ENCODE measurements at regions not wholly inside any gene's neighbourhood (a gene's known extent, or its start where the extent isn't known, plus 50 kb on each side); places are given as distances from the start of the nearest gene placed in this dataset.

- no peak for TF ChIP-seq ZNF8 (CRISPR knock-in tag; IDR thresholded peaks at IDR 0.05)
- no peak for TF ChIP-seq BACH2 (CRISPR knock-in tag; IDR thresholded peaks at IDR 0.05; ENCODE audit: borderline replicate concordance)
- TF ChIP-seq ZNF70 (CRISPR knock-in tag; IDR thresholded peaks at IDR 0.05) = no peak
- ATAC-seq = no peak
Measured at GRCh38 chr3:117303443-117303842, 593.9 kb downstream of the TUSC7 start.

GRCh38 chr3:117304681-117305080, 595.1 kb downstream of the TUSC7 start:
- TF ChIP-seq TSHZ2 (CRISPR knock-in tag; IDR thresholded peaks at IDR 0.05) = no peak
- TF ChIP-seq PATZ1 (CRISPR knock-in tag; IDR thresholded peaks at IDR 0.05; ENCODE audit: borderline replicate concordance) = no peak
- TF ChIP-seq CREB5 (CRISPR knock-in tag; IDR thresholded peaks at IDR 0.05; ENCODE audit: low read depth) = no peak
- no peak for TF ChIP-seq TOX (CRISPR knock-in tag; IDR thresholded peaks at IDR 0.05; ENCODE audit: borderline replicate concordance)
- no peak for TF ChIP-seq ZNF8 (CRISPR knock-in tag; IDR thresholded peaks at IDR 0.05)
- no peak for TF ChIP-seq ZC3H10 (CRISPR knock-in tag; IDR thresholded peaks at IDR 0.05)
- TF ChIP-seq ESRRG (CRISPR knock-in tag; IDR thresholded peaks at IDR 0.05) = no peak
- no peak for TF ChIP-seq ISL1 (CRISPR knock-in tag; IDR thresholded peaks at IDR 0.05)
- no peak for TF ChIP-seq PPARA (CRISPR knock-in tag; IDR thresholded peaks at IDR 0.05; ENCODE audit: borderline replicate concordance)
- no peak for TF ChIP-seq ARNTL (CRISPR knock-in tag; IDR thresholded peaks at IDR 0.05; ENCODE audit: borderline replicate concordance, low read depth)
- no peak for TF ChIP-seq ZNF565 (CRISPR knock-in tag; conservative IDR thresholded peaks at IDR 0.05; ENCODE audit: low read depth)
- no peak for TF ChIP-seq ZNF70 (CRISPR knock-in tag; IDR thresholded peaks at IDR 0.05)
- no peak for TF ChIP-seq RARB (CRISPR knock-in tag; IDR thresholded peaks at IDR 0.05)
- TF ChIP-seq ZFP30 (CRISPR knock-in tag; IDR thresholded peaks at IDR 0.05) = no peak
- no peak for ATAC-seq

GRCh38 chr3:117305681-117306080, 596.1 kb downstream of the TUSC7 start:
- TF ChIP-seq CSDC2 (CRISPR knock-in tag; IDR thresholded peaks at IDR 0.05) (no peak), CREB5 (CRISPR knock-in tag; IDR thresholded peaks at IDR 0.05; ENCODE audit: low read depth) (no peak), ZFP3 (CRISPR knock-in tag; IDR thresholded peaks at IDR 0.05) (no peak), TSHZ2 (CRISPR knock-in tag; IDR thresholded peaks at IDR 0.05) (no peak), ZFP30 (CRISPR knock-in tag; IDR thresholded peaks at IDR 0.05) (no peak), ARNTL (CRISPR knock-in tag; IDR thresholded peaks at IDR 0.05; ENCODE audit: borderline replicate concordance, low read depth) (no peak), OSR1 (CRISPR knock-in tag; IDR thresholded peaks at IDR 0.05) (no peak), TOX (CRISPR knock-in tag; IDR thresholded peaks at IDR 0.05; ENCODE audit: borderline replicate concordance) (no peak), TCF4 (CRISPR knock-in tag; IDR thresholded peaks at IDR 0.05; ENCODE audit: borderline replicate concordance) (no peak), ISL1 (CRISPR knock-in tag; IDR thresholded peaks at IDR 0.05) (no peak), ZNF565 (CRISPR knock-in tag; conservative IDR thresholded peaks at IDR 0.05; ENCODE audit: low read depth) (no peak), ZNF8 (CRISPR knock-in tag; IDR thresholded peaks at IDR 0.05) (no peak), ZC3H10 (CRISPR knock-in tag; IDR thresholded peaks at IDR 0.05) (no peak), RARB (CRISPR knock-in tag; IDR thresholded peaks at IDR 0.05) (no peak), POU6F1 (CRISPR knock-in tag; IDR thresholded peaks at IDR 0.05; ENCODE audit: borderline replicate concordance, low read depth) (no peak), CSRNP3 (CRISPR knock-in tag; IDR thresholded peaks at IDR 0.05) (no peak), BACH2 (CRISPR knock-in tag; IDR thresholded peaks at IDR 0.05; ENCODE audit: borderline replicate concordance) (no peak), ESRRG (CRISPR knock-in tag; IDR thresholded peaks at IDR 0.05) (no peak), SNAI2 (CRISPR knock-in tag; IDR thresholded peaks at IDR 0.05) (no peak)
- ATAC-seq = no peak

All from SK-N-SH treated with all-trans-retinoic acid at 6 μM for 48 hours (cell line).